ENCODE measurements at regions not wholly inside any gene's neighbourhood (a gene's known extent, or its start where the extent isn't known, plus 50 kb on each side); places are given as distances from the start of the nearest gene placed in this dataset.

DNA sequence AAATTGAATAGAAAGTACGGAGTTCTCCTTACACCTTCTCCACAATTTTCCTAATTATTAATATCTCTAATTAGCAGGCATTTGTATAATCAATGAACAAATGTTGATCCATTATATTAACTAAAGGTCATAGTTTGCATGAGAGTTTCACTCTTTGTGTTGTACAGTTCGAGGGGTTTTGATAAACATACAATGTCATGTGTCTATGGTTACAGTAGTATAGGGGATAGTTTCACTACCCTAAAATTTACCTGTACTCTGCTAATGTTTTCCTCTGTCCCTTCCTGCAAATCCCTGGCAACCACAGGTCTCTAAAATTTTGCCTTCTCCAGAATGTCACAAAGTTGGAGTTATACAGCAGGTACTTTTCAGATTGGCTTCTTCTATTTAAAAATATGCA, 1199.8 kb upstream of the GJE1 start:
- TF ChIP-seq, protein P1, sequence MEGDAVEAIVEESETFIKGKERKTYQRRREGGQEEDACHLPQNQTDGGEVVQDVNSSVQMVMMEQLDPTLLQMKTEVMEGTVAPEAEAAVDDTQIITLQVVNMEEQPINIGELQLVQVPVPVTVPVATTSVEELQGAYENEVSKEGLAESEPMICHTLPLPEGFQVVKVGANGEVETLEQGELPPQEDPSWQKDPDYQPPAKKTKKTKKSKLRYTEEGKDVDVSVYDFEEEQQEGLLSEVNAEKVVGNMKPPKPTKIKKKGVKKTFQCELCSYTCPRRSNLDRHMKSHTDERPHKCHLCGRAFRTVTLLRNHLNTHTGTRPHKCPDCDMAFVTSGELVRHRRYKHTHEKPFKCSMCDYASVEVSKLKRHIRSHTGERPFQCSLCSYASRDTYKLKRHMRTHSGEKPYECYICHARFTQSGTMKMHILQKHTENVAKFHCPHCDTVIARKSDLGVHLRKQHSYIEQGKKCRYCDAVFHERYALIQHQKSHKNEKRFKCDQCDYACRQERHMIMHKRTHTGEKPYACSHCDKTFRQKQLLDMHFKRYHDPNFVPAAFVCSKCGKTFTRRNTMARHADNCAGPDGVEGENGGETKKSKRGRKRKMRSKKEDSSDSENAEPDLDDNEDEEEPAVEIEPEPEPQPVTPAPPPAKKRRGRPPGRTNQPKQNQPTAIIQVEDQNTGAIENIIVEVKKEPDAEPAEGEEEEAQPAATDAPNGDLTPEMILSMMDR (IDR thresholded peaks at IDR 0.05), result no peak
- TF ChIP-seq POLR2A (IDR thresholded peaks at IDR 0.05), result no peak
